IMR-90 (cell line): ENCODE measurements at regions not wholly inside any gene's neighbourhood (a gene's known extent, or its start where the extent isn't known, plus 50 kb on each side); places are given as distances from the start of the nearest gene placed in this dataset.

Source experiments
- ATAC-seq: fragments of 200-7000 bp; cut with Tn5 transposase; 2 replicates; pipeline ENCODE4 v1.9.1; 2020; ENCODE audit warnings: low read depth, mild to moderate bottlenecking, moderate library complexity
- BruUV-seq: library from RNA; stranded (reverse); fragments of 400-500 nt; replicated peaks from 2 replicates; lab custom pipeline; 2021; lab: Mats Ljungman, UMichigan
- CTCF ChIA-PET: fragments of 300-600 bp; formaldehyde crosslinking; extraction: SDS; loops from one replicate; lab custom pipeline; 2021; ENCODE audit warnings: antibody characterized with exemption; lab: Yijun Ruan, JAX
- POLR2A ChIA-PET: fragments of 300-600 bp; sonication (Branson Sonifier 250); formaldehyde crosslinking; loops from one replicate; lab custom pipeline; 2022; ENCODE audit warnings: antibody characterized with exemption; ENCODE audit not compliant: unreplicated experiment; lab: Charles Lee
- DNase-seq: peaks from one replicate; pipeline ENCODE4 v3.0.0; 2013
- H2AFZ ChIP-seq: replicated peaks from 2 replicates; pipeline ENCODE3; 2013; ENCODE audit warnings: low read length, mild to moderate bottlenecking; ENCODE audit not compliant: poor library complexity
- H2AK5ac ChIP-seq: 2 replicates; pipeline ENCODE4 v1.6.1; 2013; ENCODE audit warnings: low read depth, low read length, inconsistent platforms
- H2AK9ac ChIP-seq: replicated peaks from 2 replicates; pipeline ENCODE3; 2013; ENCODE audit warnings: mild to moderate bottlenecking, low read depth, low read length, moderate library complexity; ENCODE audit not compliant: poor library complexity
- H2BK120ac ChIP-seq: 2 replicates; pipeline ENCODE4 v1.6.1; 2013; ENCODE audit warnings: low read depth, low read length, inconsistent platforms
- H2BK15ac ChIP-seq: 3 replicates; pipeline ENCODE4 v1.6.1; 2013; ENCODE audit warnings: low read depth, low read length, inconsistent platforms
- H2BK20ac ChIP-seq: 2 replicates; pipeline ENCODE4 v1.6.1; 2013; ENCODE audit warnings: low read depth, mild to moderate bottlenecking, inconsistent platforms, low read length, moderate library complexity
- H2BK5ac ChIP-seq: 2 replicates; pipeline ENCODE4 v1.6.1; 2013; ENCODE audit warnings: mild to moderate bottlenecking, low read depth, low read length, inconsistent platforms; ENCODE audit not compliant: poor library complexity, severe bottlenecking
- H3K14ac ChIP-seq: replicated peaks from 2 replicates; pipeline ENCODE4 v1.6.1; 2013; ENCODE audit warnings: low read depth, low read length, inconsistent platforms
- H3K18ac ChIP-seq: 2 replicates; pipeline ENCODE4 v1.6.1; 2013; ENCODE audit warnings: low read depth, low read length, control low read depth
- H3K23ac ChIP-seq: 2 replicates; pipeline ENCODE4 v1.6.1; 2013; ENCODE audit warnings: low read depth, low read length, inconsistent platforms
- H3K27ac ChIP-seq: 2 replicates; pipeline ENCODE4 v1.5.1; 2013; ENCODE audit warnings: mild to moderate bottlenecking, control low read depth, low read length; ENCODE audit not compliant: insufficient read depth
- H3K27me3 ChIP-seq: 2 replicates; pipeline ENCODE4 v1.6.1; 2013; ENCODE audit warnings: low read length; ENCODE audit not compliant: control insufficient read depth, insufficient read depth
- H3K36me3 ChIP-seq: 2 replicates; pipeline ENCODE4 v1.6.1; 2013; ENCODE audit warnings: low read length, mixed read lengths; ENCODE audit not compliant: control insufficient read depth, insufficient read depth
- H3K4ac ChIP-seq: 2 replicates; pipeline ENCODE4 v1.6.1; 2013; ENCODE audit warnings: low read depth, low read length, inconsistent platforms
- H3K4me1 ChIP-seq: 2 replicates; pipeline ENCODE4 v1.6.1; 2013; ENCODE audit warnings: low read length, mixed read lengths; ENCODE audit not compliant: control insufficient read depth, insufficient read depth
- H3K4me2 ChIP-seq: 2 replicates; pipeline ENCODE4 v1.6.1; 2013; ENCODE audit warnings: low read depth, mild to moderate bottlenecking, control low read depth, low read length, moderate library complexity
- H3K4me3 ChIP-seq: 2 replicates; pipeline ENCODE4 v1.5.1; 2013; ENCODE audit warnings: low read depth, mild to moderate bottlenecking, control low read depth, low read length, moderate library complexity; ENCODE audit not compliant: insufficient read depth
- H3K56ac ChIP-seq: 2 replicates; pipeline ENCODE4 v1.6.1; 2013; ENCODE audit warnings: low read length, inconsistent platforms; ENCODE audit not compliant: insufficient read depth; ENCODE audit errors: extremely low read depth
- H3K79me1 ChIP-seq, 2 experiments: 2 replicates each; pipeline ENCODE4 v1.6.1; 2013; ENCODE audit warnings: low read length in 2 of 2, inconsistent platforms in 1 of 2, low read depth in 1 of 2
- H3K9ac ChIP-seq: 2 replicates; pipeline ENCODE4 v1.6.1; 2013; ENCODE audit warnings: low read depth, low read length, control low read depth
- H3K9me1 ChIP-seq: 2 replicates; pipeline ENCODE4 v1.6.1; 2013; ENCODE audit warnings: low read length, inconsistent platforms; ENCODE audit not compliant: insufficient read depth
- H3K9me3 ChIP-seq: 2 replicates; pipeline ENCODE4 v1.6.1; 2013; ENCODE audit warnings: low read length; ENCODE audit not compliant: control insufficient read depth, insufficient read depth
- H4K20me1 ChIP-seq: 2 replicates; pipeline ENCODE4 v1.6.1; 2013; ENCODE audit warnings: low read length, inconsistent platforms; ENCODE audit not compliant: insufficient read depth
- H4K5ac ChIP-seq: 2 replicates; pipeline ENCODE4 v1.6.1; 2013; ENCODE audit warnings: mild to moderate bottlenecking, low read depth, low read length, control low read depth
- H4K8ac ChIP-seq, 2 experiments: 2 replicates each; pipeline ENCODE4 v1.6.1; 2013; ENCODE audit warnings: low read depth in 2 of 2, low read length in 2 of 2, control low read depth in 1 of 2, inconsistent platforms in 1 of 2
- H4K91ac ChIP-seq: 2 replicates; pipeline ENCODE4 v1.6.1; 2013; ENCODE audit warnings: low read depth, low read length, inconsistent platforms; ENCODE audit not compliant: insufficient read depth
- BHLHE40 ChIP-seq: fragments of 150-350 bp; IDR thresholded peaks from 2 replicates; pipeline ENCODE4 v1.6.1; 2016; ENCODE audit warnings: mild to moderate bottlenecking, low read depth, low read length
- CEBPB ChIP-seq: IDR thresholded peaks from 2 replicates; pipeline ENCODE4 v1.6.1; 2012; ENCODE audit warnings: low read depth, low read length, improper control_type of control experiment
- FOS ChIP-seq: fragments of 150-350 bp; IDR thresholded peaks from 2 replicates; pipeline ENCODE4 v1.6.1; 2016; ENCODE audit warnings: low read depth, low read length
- MAFK ChIP-seq: IDR thresholded peaks from 2 replicates; pipeline ENCODE4 v1.6.1; 2012; ENCODE audit warnings: low read depth, low read length, improper control_type of control experiment
- MAZ ChIP-seq: IDR thresholded peaks from 2 replicates; pipeline ENCODE4 v1.6.1; 2012; ENCODE audit warnings: low read depth, mild to moderate bottlenecking, low read length, improper control_type of control experiment, moderate library complexity, borderline replicate concordance
- MXI1 ChIP-seq: IDR thresholded peaks from 2 replicates; pipeline ENCODE4 v1.6.1; 2012; ENCODE audit warnings: low read depth, mild to moderate bottlenecking, low read length, moderate library complexity, borderline replicate concordance
- NFE2L2 ChIP-seq: fragments of 150-350 bp; IDR thresholded peaks from 2 replicates; pipeline ENCODE4 v1.6.1; 2016; ENCODE audit warnings: low read depth, mild to moderate bottlenecking, low read length
- POLR2A ChIP-seq: IDR thresholded peaks from 2 replicates; pipeline ENCODE4 v1.6.1; 2012; ENCODE audit warnings: mild to moderate bottlenecking, low read depth, low read length
- RAD21 ChIP-seq: IDR thresholded peaks from 2 replicates; pipeline ENCODE4 v1.6.1; 2012; ENCODE audit warnings: low read length, improper control_type of control experiment
- RCOR1 ChIP-seq: IDR thresholded peaks from 2 replicates; pipeline ENCODE4 v1.6.1; 2012; ENCODE audit warnings: mild to moderate bottlenecking, low read length, improper control_type of control experiment; ENCODE audit not compliant: insufficient replicate concordance
- RFX5 ChIP-seq: IDR thresholded peaks from 2 replicates; pipeline ENCODE4 v1.8.0; 2012; ENCODE audit warnings: low read depth, mild to moderate bottlenecking, low read length, moderate library complexity
- SMC3 ChIP-seq: fragments of 150-350 bp; IDR thresholded peaks from 2 replicates; pipeline ENCODE4 v1.6.1; 2016; ENCODE audit warnings: low read depth, mild to moderate bottlenecking, antibody characterized with exemption, low read length, moderate library complexity
- WGBS, 2 experiments: methylation state at CpG; one replicate each; pipeline versions ENCODE4 v1.1.5 to v1.1.7; 2013; ENCODE audit warnings: missing lambda C conversion rate in 2 of 2; ENCODE audit not compliant: insufficient read length in 1 of 2; ENCODE audit errors: extremely low coverage in 2 of 2; 5-methylcytosine and 5-hydroxymethylcytosine counted together
- dilution Hi-C: fragments of 300-500 bp; cut with HindIII; formaldehyde crosslinking; loops from one replicate; pipeline ENCODE4 v1.14.3; 2018; ENCODE audit warnings: low sequenced_read_pairs; ENCODE audit not compliant: unreplicated experiment
- in situ Hi-C: fragments of 300-500 bp; cut with MboI; formaldehyde crosslinking; loops from 3 replicates; pipeline ENCODE4 v1.14.3; 2019; ENCODE audit warnings: low sequenced_read_pairs, inconsistent platforms, mixed read lengths
- intact Hi-C: fragments of 100-400 bp; cut with micrococcal nuclease; formaldehyde crosslinking; loops from 2 replicates; pipeline ENCODE4 v1.10.0; 2022
- TF ChIP-seq, protein P1 (sequence below): fragments of 150-350 bp; IDR thresholded peaks from 2 replicates; pipeline ENCODE4 v1.6.1; 2016; ENCODE audit warnings: low read depth, mild to moderate bottlenecking, low read length, moderate library complexity, borderline replicate concordance
- TF ChIP-seq, protein P2 (sequence below): fragments of 150-350 bp; IDR thresholded peaks from 2 replicates; pipeline ENCODE4 v1.6.1; 2017; ENCODE audit warnings: mild to moderate bottlenecking, antibody characterized with exemption, low read length, low read depth

GRCh38 chr6:170461111-170461510 is 92.0 kb downstream of the PSMB1 start:
- H4K8ac ChIP-seq: no peak overlapping the region
- TF ChIP-seq SMC3 (no peak), RAD21 (no peak), BHLHE40 (no peak), RFX5 (no peak), FOS (no peak), CEBPB (no peak), MAFK (no peak), MAZ (no peak), RCOR1 (no peak), NFE2L2 (no peak), POLR2A (no peak), MXI1 (no peak)
- TF ChIP-seq, protein P1, sequence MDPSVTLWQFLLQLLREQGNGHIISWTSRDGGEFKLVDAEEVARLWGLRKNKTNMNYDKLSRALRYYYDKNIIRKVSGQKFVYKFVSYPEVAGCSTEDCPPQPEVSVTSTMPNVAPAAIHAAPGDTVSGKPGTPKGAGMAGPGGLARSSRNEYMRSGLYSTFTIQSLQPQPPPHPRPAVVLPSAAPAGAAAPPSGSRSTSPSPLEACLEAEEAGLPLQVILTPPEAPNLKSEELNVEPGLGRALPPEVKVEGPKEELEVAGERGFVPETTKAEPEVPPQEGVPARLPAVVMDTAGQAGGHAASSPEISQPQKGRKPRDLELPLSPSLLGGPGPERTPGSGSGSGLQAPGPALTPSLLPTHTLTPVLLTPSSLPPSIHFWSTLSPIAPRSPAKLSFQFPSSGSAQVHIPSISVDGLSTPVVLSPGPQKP: no peak
- TF ChIP-seq, protein P2, sequence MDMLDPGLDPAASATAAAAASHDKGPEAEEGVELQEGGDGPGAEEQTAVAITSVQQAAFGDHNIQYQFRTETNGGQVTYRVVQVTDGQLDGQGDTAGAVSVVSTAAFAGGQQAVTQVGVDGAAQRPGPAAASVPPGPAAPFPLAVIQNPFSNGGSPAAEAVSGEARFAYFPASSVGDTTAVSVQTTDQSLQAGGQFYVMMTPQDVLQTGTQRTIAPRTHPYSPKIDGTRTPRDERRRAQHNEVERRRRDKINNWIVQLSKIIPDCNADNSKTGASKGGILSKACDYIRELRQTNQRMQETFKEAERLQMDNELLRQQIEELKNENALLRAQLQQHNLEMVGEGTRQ: no peak
- CTCF ChIA-PET: no interaction called here
- H3K14ac ChIP-seq: no peak overlapping the region
- no peaks in the 10 kb centered on the region for H4K20me1 ChIP-seq
- peaks cover 1% of the 10 kb centered on the region; the same call in 1 of the 2 replicates for H3K27me3 ChIP-seq
- WGBS, 2 experiments: 80% methylated on average over 1 of the region's 10 CpGs; no CpG with 5 or more reads in 1 of the 2 experiments
- no peak overlapping the region for H2AFZ ChIP-seq
- BruUV-seq: no TSS peak
- H2BK15ac ChIP-seq: no peak overlapping the region
- no peaks in the 10 kb centered on the region for H3K36me3 ChIP-seq
- H2BK20ac ChIP-seq: no peak overlapping the region
- POLR2A ChIA-PET: no interaction called here
- no peaks in the 10 kb centered on the region for H3K9me1 ChIP-seq
- no peak for DNase-seq
- intact Hi-C loops (no loop called here), dilution Hi-C loops (no loop called here), in situ Hi-C loops (no loop called here)
- H3K4me1 ChIP-seq: peaks cover 1% of the 10 kb centered on the region; the same call in 1 of the 2 replicates
- H3K4ac ChIP-seq: no peak overlapping the region
- no peak for ATAC-seq
- no peak overlapping the region for H3K27ac ChIP-seq
- no peaks in the 10 kb centered on the region; the same call in 1 of the 2 replicates for H3K9me3 ChIP-seq
- H3K4me2 ChIP-seq: no peak overlapping the region
- H3K23ac ChIP-seq: no peak overlapping the region
- H3K9ac ChIP-seq: no peak overlapping the region
- no peak overlapping the region for H2BK5ac ChIP-seq
- no peak overlapping the region for H2AK9ac ChIP-seq
- no peak overlapping the region for H3K18ac ChIP-seq
- H4K5ac ChIP-seq: no peak overlapping the region
- no peak overlapping the region for H3K56ac ChIP-seq
- H2BK120ac ChIP-seq: no peak overlapping the region
- no peak overlapping the region for H4K91ac ChIP-seq
- H3K4me3 ChIP-seq: no peak overlapping the region
- H2AK5ac ChIP-seq: no peak overlapping the region
- H3K79me1 ChIP-seq: no peaks in the 10 kb centered on the region
